ENCODE measurements at regions not wholly inside any gene's neighbourhood (a gene's known extent, or its start where the extent isn't known, plus 50 kb on each side); places are given as distances from the start of the nearest gene placed in this dataset.

DNA sequence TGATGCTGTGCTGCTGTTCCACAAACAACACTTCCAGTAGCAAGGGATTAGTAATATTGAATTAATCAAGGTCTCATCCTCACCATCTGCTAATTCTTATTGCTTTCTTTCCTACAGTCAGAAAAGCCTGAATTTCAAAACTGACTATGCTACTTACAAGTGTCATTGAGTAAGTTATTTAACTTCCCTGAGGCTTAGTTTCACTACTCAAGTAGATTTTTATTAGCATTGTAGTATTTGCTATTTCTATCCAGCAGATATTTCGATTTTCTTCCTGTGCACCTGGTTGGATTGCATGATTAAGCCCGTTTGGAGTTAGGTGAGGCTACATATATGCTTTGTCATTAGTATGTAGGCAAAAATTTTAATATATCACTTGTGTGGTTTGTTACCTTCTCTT lies 591.5 kb downstream of the TRHDE start:
- H3K36me3 ChIP-seq (ENCODE audit: control insufficient read depth, insufficient read depth, low read length), result no peaks in the 10 kb centered on the region
- no peaks in the 10 kb centered on the region for H3K27me3 ChIP-seq (ENCODE audit: control insufficient read depth, insufficient read depth, low read length)
- H3K4me3 ChIP-seq (ENCODE audit: low read depth, low read length), result no peak overlapping the region
- TF ChIP-seq, protein P1, sequence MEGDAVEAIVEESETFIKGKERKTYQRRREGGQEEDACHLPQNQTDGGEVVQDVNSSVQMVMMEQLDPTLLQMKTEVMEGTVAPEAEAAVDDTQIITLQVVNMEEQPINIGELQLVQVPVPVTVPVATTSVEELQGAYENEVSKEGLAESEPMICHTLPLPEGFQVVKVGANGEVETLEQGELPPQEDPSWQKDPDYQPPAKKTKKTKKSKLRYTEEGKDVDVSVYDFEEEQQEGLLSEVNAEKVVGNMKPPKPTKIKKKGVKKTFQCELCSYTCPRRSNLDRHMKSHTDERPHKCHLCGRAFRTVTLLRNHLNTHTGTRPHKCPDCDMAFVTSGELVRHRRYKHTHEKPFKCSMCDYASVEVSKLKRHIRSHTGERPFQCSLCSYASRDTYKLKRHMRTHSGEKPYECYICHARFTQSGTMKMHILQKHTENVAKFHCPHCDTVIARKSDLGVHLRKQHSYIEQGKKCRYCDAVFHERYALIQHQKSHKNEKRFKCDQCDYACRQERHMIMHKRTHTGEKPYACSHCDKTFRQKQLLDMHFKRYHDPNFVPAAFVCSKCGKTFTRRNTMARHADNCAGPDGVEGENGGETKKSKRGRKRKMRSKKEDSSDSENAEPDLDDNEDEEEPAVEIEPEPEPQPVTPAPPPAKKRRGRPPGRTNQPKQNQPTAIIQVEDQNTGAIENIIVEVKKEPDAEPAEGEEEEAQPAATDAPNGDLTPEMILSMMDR (IDR thresholded peaks at IDR 0.05; ENCODE audit: insufficient read depth, low read length, poor library complexity, severe bottlenecking), result no peak
- no peak for DNase-seq (ENCODE audit: low read depth)

- DNase-seq (ENCODE audit: low read depth), result no peak
- TF ChIP-seq, protein P1 (IDR thresholded peaks at IDR 0.05; ENCODE audit: insufficient read depth, low read length, poor library complexity, severe bottlenecking), result no peak
- Histone ChIP-seq H3K36me3 (ENCODE audit: control insufficient read depth, insufficient read depth, low read length) (no peaks in the 10 kb centered on the region), H3K4me3 (ENCODE audit: low read depth, low read length) (no peak overlapping the region), H3K27me3 (ENCODE audit: control insufficient read depth, insufficient read depth, low read length) (no peaks in the 10 kb centered on the region)
These were observed 593.8 kb downstream of the TRHDE start for GRCh38 chr12:72865921-72866320.

DNA sequence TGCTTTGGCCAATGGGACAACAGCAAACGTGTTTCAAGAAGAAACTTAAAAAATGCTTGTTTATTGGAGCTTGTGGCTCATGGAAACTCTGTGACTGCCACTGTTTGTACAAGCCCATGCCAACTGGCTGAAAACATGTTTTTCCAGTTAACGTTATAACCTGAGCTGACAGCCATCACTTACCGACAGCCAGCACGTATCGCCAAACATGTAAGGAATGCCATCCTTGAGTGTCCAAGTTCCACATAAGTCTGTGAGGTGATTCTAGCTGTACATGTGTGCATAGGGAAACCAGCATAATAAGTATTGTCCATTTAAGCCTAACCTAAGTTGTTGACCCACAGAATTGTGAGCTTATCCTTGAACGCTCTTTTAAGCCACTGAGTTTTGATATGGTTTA lies 596.9 kb downstream of the TRHDE start:
- TF ChIP-seq, protein P1 (IDR thresholded peaks at IDR 0.05; ENCODE audit: insufficient read depth, low read length, poor library complexity, severe bottlenecking), result no peak
- Histone ChIP-seq H3K36me3 (ENCODE audit: control insufficient read depth, insufficient read depth, low read length) (no peaks in the 10 kb centered on the region), H3K4me3 (ENCODE audit: low read depth, low read length) (no peak overlapping the region), H3K27me3 (ENCODE audit: control insufficient read depth, insufficient read depth, low read length) (no peaks in the 10 kb centered on the region)
- DNase-seq (ENCODE audit: low read depth), result no peak

DNA sequence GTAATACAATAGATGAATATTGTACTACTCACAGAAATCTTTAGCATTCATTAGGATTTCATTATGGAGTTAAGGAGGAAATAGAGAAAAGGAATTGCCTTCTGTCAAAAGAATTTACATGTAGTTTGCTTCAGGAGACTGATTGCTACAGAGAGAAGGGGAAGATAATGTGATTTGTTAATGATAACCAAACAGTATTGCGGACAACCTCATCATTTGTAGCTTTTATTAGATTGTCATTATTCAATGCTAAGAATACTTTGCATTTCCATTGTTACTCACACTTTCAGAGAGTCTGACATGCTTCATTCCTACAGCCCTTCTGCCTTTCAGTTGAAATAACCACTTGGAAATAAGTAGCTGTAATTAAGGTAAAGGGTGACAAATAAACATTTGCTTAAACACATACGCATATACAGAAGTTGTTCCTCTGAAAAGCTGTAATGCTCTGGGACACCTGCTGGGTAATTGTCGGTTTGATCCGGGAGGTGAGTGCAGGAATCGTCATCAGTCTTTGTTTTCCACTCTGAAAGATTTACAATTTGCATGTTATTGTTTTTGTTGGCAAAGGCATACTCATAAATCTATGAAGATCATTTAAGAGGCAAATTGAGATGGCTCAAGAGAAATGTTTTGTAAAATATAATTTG lies 600.2 kb downstream of the TRHDE start:
- no peak for DNase-seq (ENCODE audit: low read depth)
- TF ChIP-seq, protein P1 (IDR thresholded peaks at IDR 0.05; ENCODE audit: insufficient read depth, low read length, poor library complexity, severe bottlenecking), result no peak
- no peaks in the 10 kb centered on the region for H3K36me3 ChIP-seq (ENCODE audit: control insufficient read depth, insufficient read depth, low read length)
- H3K27me3 ChIP-seq (ENCODE audit: control insufficient read depth, insufficient read depth, low read length), result no peaks in the 10 kb centered on the region
- no peak overlapping the region for H3K4me3 ChIP-seq (ENCODE audit: low read depth, low read length)

DNA sequence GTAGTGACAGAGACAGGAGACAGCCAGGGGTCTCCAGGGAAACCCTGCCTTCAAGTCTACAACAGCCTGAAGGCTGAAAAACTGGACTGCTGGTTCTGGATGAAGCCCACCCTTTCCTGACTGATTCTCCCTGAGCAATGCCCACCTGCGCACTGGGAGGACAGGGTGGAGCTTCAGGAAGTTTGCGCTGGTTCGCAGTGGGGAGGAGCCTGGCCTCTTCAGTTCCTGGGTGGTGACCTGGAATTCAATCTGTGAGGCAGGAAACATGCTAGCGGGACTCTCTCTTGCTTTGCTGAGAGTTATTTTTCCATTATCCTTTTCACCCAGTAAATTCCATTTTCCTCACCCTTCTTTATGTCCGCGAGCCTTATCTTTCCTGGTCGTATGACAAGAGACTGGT lies 600.8 kb downstream of the TRHDE start:
- DNase-seq (ENCODE audit: low read depth), result no peak
- peak overlapping the region; percentile 10 for H3K4me3 ChIP-seq (ENCODE audit: low read depth, low read length)
- H3K36me3 ChIP-seq (ENCODE audit: control insufficient read depth, insufficient read depth, low read length), result no peaks in the 10 kb centered on the region
- TF ChIP-seq, protein P1 (IDR thresholded peaks at IDR 0.05; ENCODE audit: insufficient read depth, low read length, poor library complexity, severe bottlenecking), result no peak
- no peaks in the 10 kb centered on the region for H3K27me3 ChIP-seq (ENCODE audit: control insufficient read depth, insufficient read depth, low read length)

DNA sequence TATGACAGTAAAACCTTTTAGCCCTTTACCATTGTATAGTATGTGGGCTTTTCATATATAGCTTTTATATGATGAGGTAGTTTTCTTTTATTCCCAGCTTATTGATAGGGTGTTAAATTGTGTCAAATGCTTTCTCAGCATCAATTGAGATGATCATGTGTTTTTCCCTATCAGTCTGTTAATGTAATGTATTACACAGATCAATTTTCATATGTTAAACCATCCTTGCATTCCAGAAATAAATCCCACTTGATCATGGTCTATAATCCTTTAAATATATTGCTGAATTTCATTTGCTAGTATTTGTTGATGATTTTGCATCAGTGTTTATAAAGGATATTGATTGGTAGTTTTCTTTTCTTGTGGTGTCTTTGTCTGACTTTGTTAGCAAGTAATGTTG lies 603.9 kb downstream of the TRHDE start:
- no peak for DNase-seq (ENCODE audit: low read depth)
- Histone ChIP-seq H3K4me3 (ENCODE audit: low read depth, low read length) (no peak overlapping the region), H3K36me3 (ENCODE audit: control insufficient read depth, insufficient read depth, low read length) (no peaks in the 10 kb centered on the region), H3K27me3 (ENCODE audit: control insufficient read depth, insufficient read depth, low read length) (no peaks in the 10 kb centered on the region)
- TF ChIP-seq, protein P1 (IDR thresholded peaks at IDR 0.05; ENCODE audit: insufficient read depth, low read length, poor library complexity, severe bottlenecking), result no peak

Data from kidney epithelial cell (primary cell).